ENCODE measurements at regions not wholly inside any gene's neighbourhood (a gene's known extent, or its start where the extent isn't known, plus 50 kb on each side); places are given as distances from the start of the nearest gene placed in this dataset.

GRCh38 chr15:93414576-93415231, 325.7 kb upstream of the RGMA start:
- TF ChIP-seq POLR2AphosphoS5 (IDR thresholded peaks at IDR 0.05) (no peak), EP300 (IDR thresholded peaks at IDR 0.05; ENCODE audit: low read depth) (no peak), POLR2A (IDR thresholded peaks at IDR 0.05) (no peak)
- TF ChIP-seq, protein P1, sequence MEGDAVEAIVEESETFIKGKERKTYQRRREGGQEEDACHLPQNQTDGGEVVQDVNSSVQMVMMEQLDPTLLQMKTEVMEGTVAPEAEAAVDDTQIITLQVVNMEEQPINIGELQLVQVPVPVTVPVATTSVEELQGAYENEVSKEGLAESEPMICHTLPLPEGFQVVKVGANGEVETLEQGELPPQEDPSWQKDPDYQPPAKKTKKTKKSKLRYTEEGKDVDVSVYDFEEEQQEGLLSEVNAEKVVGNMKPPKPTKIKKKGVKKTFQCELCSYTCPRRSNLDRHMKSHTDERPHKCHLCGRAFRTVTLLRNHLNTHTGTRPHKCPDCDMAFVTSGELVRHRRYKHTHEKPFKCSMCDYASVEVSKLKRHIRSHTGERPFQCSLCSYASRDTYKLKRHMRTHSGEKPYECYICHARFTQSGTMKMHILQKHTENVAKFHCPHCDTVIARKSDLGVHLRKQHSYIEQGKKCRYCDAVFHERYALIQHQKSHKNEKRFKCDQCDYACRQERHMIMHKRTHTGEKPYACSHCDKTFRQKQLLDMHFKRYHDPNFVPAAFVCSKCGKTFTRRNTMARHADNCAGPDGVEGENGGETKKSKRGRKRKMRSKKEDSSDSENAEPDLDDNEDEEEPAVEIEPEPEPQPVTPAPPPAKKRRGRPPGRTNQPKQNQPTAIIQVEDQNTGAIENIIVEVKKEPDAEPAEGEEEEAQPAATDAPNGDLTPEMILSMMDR (IDR thresholded peaks at IDR 0.05): no peak
